Lung (tissue), 11 donors: ENCODE measurements at regions not wholly inside any gene's neighbourhood (a gene's known extent, or its start where the extent isn't known, plus 50 kb on each side); places are given as distances from the start of the nearest gene placed in this dataset.
A peak's percentile ranks its signal among the peaks of the same experiment; 100 is the strongest.

Source experiments
- ATAC-seq: fragments of 200-7000 bp; cut with Tn5 transposase; one replicate; pipeline ENCODE4 v1.9.1; 2020; ENCODE audit warnings: moderate number of reproducible peaks; ENCODE audit not compliant: insufficient read depth, low FRiP score
- DNase-seq, 3 donors: peaks; one replicate each; pipeline ENCODE4 v3.0.0-alpha.2; 2013 to 2017
- H3K27ac ChIP-seq, 2 donors: one replicate each; pipeline ENCODE4 v1.5.1; 2013; ENCODE audit warnings: mild to moderate bottlenecking in 2 of 2, moderate library complexity in 2 of 2, control low read depth in 1 of 2, inconsistent platforms in 1 of 2, low read depth in 1 of 2, low read length in 1 of 2
- H3K27me3 ChIP-seq, 3 donors: one replicate each; pipeline ENCODE4 v1.5.1; 2013; ENCODE audit warnings: low read length in 2 of 3; ENCODE audit not compliant: control insufficient read depth in 3 of 3, insufficient read depth in 3 of 3
- H3K36me3 ChIP-seq, 4 donors: one replicate each; pipeline ENCODE4 v1.5.1; 2013; ENCODE audit warnings: low read length in 4 of 4, mild to moderate bottlenecking in 1 of 4, moderate library complexity in 1 of 4; ENCODE audit not compliant: control insufficient read depth in 4 of 4, insufficient read depth in 4 of 4
- H3K4me1 ChIP-seq, 5 donors: one replicate each; pipeline ENCODE4 v1.5.1; 2013; ENCODE audit warnings: low read length in 5 of 5, mild to moderate bottlenecking in 2 of 5, moderate library complexity in 1 of 5; ENCODE audit not compliant: control insufficient read depth in 5 of 5, insufficient read depth in 5 of 5
- H3K4me3 ChIP-seq: one replicate; pipeline ENCODE4 v1.5.1; 2013; ENCODE audit warnings: mild to moderate bottlenecking, control low read depth, moderate library complexity
- H3K9ac ChIP-seq, 2 donors: one replicate each; pipeline ENCODE4 v1.5.1; 2013; ENCODE audit warnings: low read length in 2 of 2, control low read depth in 1 of 2; ENCODE audit not compliant: insufficient read depth in 1 of 2
- H3K9me3 ChIP-seq, 4 donors: one replicate each; pipeline ENCODE4 v1.5.1; 2013; ENCODE audit warnings: low read length in 3 of 4, mild to moderate bottlenecking in 1 of 4, moderate library complexity in 1 of 4; ENCODE audit not compliant: control insufficient read depth in 4 of 4, insufficient read depth in 3 of 4
- CTCF ChIP-seq: IDR thresholded peaks from 2 replicates; pipeline ENCODE4 v1.5.1; 2012; ENCODE audit warnings: mild to moderate bottlenecking; ENCODE audit errors: control extremely low read depth, extremely low read depth
- WGBS, 2 donors: extraction: QIAGEN DNeasy Blood & Tissue Kit; methylation state at CpG; one replicate each; pipeline ENCODE4 v1.1.7; 2013; 5-methylcytosine and 5-hydroxymethylcytosine counted together
- donor health status: control.
- donor health status: control.
- donor health status: Bipolar disorder and iron deficiency.
- donor health status: healthy.
- donor health status: DM: yes; HTN: yes; CAD: no.

GRCh38 chr1:217063172-217063908 lies 340.1 kb upstream of the ESRRG start:
- Histone ChIP-seq H3K4me3 (no peak overlapping the region), H3K4me1 (peaks cover 0 to 16% (median 0%) of the 10 kb centered on the region in 5 donors), H3K27me3 (no peaks in the 10 kb centered on the region), H3K9me3 (no peaks in the 10 kb centered on the region), H3K36me3 (no peaks in the 10 kb centered on the region), H3K9ac (no peak overlapping the region), H3K27ac (peak overlapping the region in 1 of 2 donors; percentile 45)
- 73 to 74% methylated on average over 6 of the region's 6 CpGs for WGBS, 2 donors
- TF ChIP-seq CTCF = no peak
- no peak for ATAC-seq
- DNase-seq = no peak

GRCh38 chr1:217062586-217062985 lies 339.4 kb upstream of the ESRRG start:
- no peaks in the 10 kb centered on the region for H3K36me3 ChIP-seq
- DNase-seq = no peak
- no peaks in the 10 kb centered on the region for H3K27me3 ChIP-seq
- WGBS, 2 donors = 72 to 86% methylated on average over 3 of the region's 3 CpGs
- H3K4me3 ChIP-seq = no peak overlapping the region
- peaks cover 0 to 16% (median 0%) of the 10 kb centered on the region in 5 donors for H3K4me1 ChIP-seq
- no peak overlapping the region for H3K9ac ChIP-seq
- peak overlapping the region in 1 of 2 donors; percentile 10 for H3K27ac ChIP-seq
- H3K9me3 ChIP-seq = no peaks in the 10 kb centered on the region
- ATAC-seq = no peak
- TF ChIP-seq CTCF = no peak

GRCh38 chr1:217059401-217059800 lies 336.2 kb upstream of the ESRRG start:
- Histone ChIP-seq H3K9ac (no peak overlapping the region), H3K4me3 (no peak overlapping the region), H3K9me3 (no peaks in the 10 kb centered on the region), H3K36me3 (no peaks in the 10 kb centered on the region), H3K27ac (no peak overlapping the region), H3K27me3 (no peaks in the 10 kb centered on the region), H3K4me1 (peaks cover 0 to 22% (median 0%) of the 10 kb centered on the region in 5 donors)
- WGBS, 2 donors = 55 to 81% methylated on average over 1 of the region's 1 CpG
- no peak for TF ChIP-seq CTCF
- DNase-seq (no peak), ATAC-seq (no peak)

- no peaks in the 10 kb centered on the region for H3K9me3 ChIP-seq
- 77 to 86% methylated on average over 3 of the region's 3 CpGs for WGBS, 2 donors
- H3K4me1 ChIP-seq = peaks cover 0 to 6% (median 0%) of the 10 kb centered on the region in 5 donors
Measured at GRCh38 chr1:217053676-217054075, 330.4 kb upstream of the ESRRG start.

More at GRCh38 chr1:217053676-217054075, 330.4 kb upstream of the ESRRG start:
- Histone ChIP-seq H3K9ac (no peak overlapping the region), H3K4me3 (no peak overlapping the region), H3K27me3 (no peaks in the 10 kb centered on the region), H3K36me3 (no peaks in the 10 kb centered on the region), H3K27ac (no peak overlapping the region)
- no peak for DNase-seq
- no peak for TF ChIP-seq CTCF
- no peak for ATAC-seq
